Esophagus muscularis mucosa (tissue), 4 donors: ENCODE measurements at regions not wholly inside any gene's neighbourhood (a gene's known extent, or its start where the extent isn't known, plus 50 kb on each side); places are given as distances from the start of the nearest gene placed in this dataset.

Experiments used
- DNase-seq: peaks from one replicate; pipeline ENCODE4 v3.0.0-alpha.2; 2017; ENCODE audit errors: extremely low spot score
- H3K27ac ChIP-seq, 4 donors: fragments of 200-600 bp; sonication (generic); replicated peaks in 1 of 4; 1 replicate in 3 of 4; 2 replicates in 1 of 4; pipeline ENCODE4 v1.5.1; 2016 to 2019; ENCODE audit warnings: mild to moderate bottlenecking in 1 of 4
- H3K27me3 ChIP-seq, 4 donors: fragments of 200-600 bp; sonication (generic); one replicate each; pipeline versions ENCODE4 v1.5.1 to v1.6.0; 2016 to 2019
- H3K36me3 ChIP-seq, 4 donors: fragments of 200-600 bp; sonication (generic); one replicate each; pipeline ENCODE4 v1.5.1; 2016 to 2019
- H3K4me1 ChIP-seq, 4 donors: fragments of 200-600 bp; sonication (generic); one replicate each; pipeline ENCODE4 v1.5.1; 2016 to 2019
- H3K4me3 ChIP-seq, 4 donors: fragments of 200-600 bp; sonication (generic); 1 replicate in 2 of 4; 2 replicates in 2 of 4; pipeline ENCODE4 v1.5.1; 2016 to 2019; ENCODE audit warnings: mild to moderate bottlenecking in 4 of 4, moderate library complexity in 1 of 4
- H3K9me3 ChIP-seq, 4 donors: fragments of 200-600 bp; sonication (generic); 1 replicate in 3 of 4; 2 replicates in 1 of 4; pipeline ENCODE4 v1.5.1; 2016 to 2019
- CTCF ChIP-seq, 3 experiments: fragments of 200-600 bp in 2 of 3; fragments of 450-650 bp in 1 of 3; sonication (generic) in 2 of 3; IDR thresholded peaks; one replicate each; pipeline ENCODE4 v1.5.1; 2017 to 2019; ENCODE audit warnings: antibody characterized with exemption in 3 of 3, mild to moderate bottlenecking in 2 of 3, moderate library complexity in 1 of 3
- EP300 ChIP-seq: sonication (generic); formaldehyde crosslinking; IDR thresholded peaks from one replicate; pipeline ENCODE4 v1.6.1; 2017; ENCODE audit warnings: antibody characterized with exemption
- POLR2A ChIP-seq: fragments of 450-650 bp; IDR thresholded peaks from one replicate; pipeline ENCODE4 v1.6.1; 2017; ENCODE audit warnings: antibody characterized with exemption, moderate library complexity, mild to moderate bottlenecking, low read depth
- POLR2AphosphoS5 ChIP-seq, 2 donors: sonication (generic); formaldehyde crosslinking; IDR thresholded peaks; one replicate each; pipeline ENCODE4 v1.6.1; 2017; ENCODE audit warnings: antibody characterized with exemption in 2 of 2
- WGBS: methylation state at CpG from one replicate; pipeline ENCODE4 v1.1.5; 2018; 5-methylcytosine and 5-hydroxymethylcytosine counted together
- intact Hi-C: fragments of 100-400 bp; cut with DNase I; formaldehyde crosslinking; loops from one replicate; pipeline ENCODE4 v1.15.1; 2023

GRCh38 chr17:34820248-34820801 is 140.9 kb downstream of the CCT6B start:
- Histone ChIP-seq H3K9me3 (no peaks in the 10 kb centered on the region), H3K27me3 (peaks cover 0 to 9% (median 0%) of the 10 kb centered on the region in 4 donors), H3K4me1 (no peaks in the 10 kb centered on the region), H3K27ac (no peak overlapping the region), H3K4me3 (no peak overlapping the region), H3K36me3 (no peaks in the 10 kb centered on the region)
- DNase-seq: no peak
- 44% methylated on average over 8 of the region's 8 CpGs for WGBS
- intact Hi-C loops: no loop called here
- no peak for TF ChIP-seq EP300
- no peak for TF ChIP-seq POLR2AphosphoS5 (IDR thresholded peaks at IDR 0.05)
- TF ChIP-seq CTCF (IDR thresholded peaks at IDR 0.05): no peak
- no peak for TF ChIP-seq POLR2A

- intact Hi-C loops: no loop called here
- DNase-seq: no peak
- Histone ChIP-seq H3K4me1 (no peaks in the 10 kb centered on the region), H3K36me3 (no peaks in the 10 kb centered on the region), H3K4me3 (no peak overlapping the region), H3K9me3 (no peaks in the 10 kb centered on the region), H3K27me3 (no peaks in the 10 kb centered on the region), H3K27ac (no peak overlapping the region)
- WGBS: 80% methylated on average over 8 of the region's 8 CpGs
- TF ChIP-seq CTCF (IDR thresholded peaks at IDR 0.05) (no peak), EP300 (no peak), POLR2AphosphoS5 (IDR thresholded peaks at IDR 0.05) (no peak), POLR2A (no peak)
Observed at GRCh38 chr17:34817252-34818035, 143.8 kb downstream of the CCT6B start.

- Histone ChIP-seq H3K4me3 (no peak overlapping the region), H3K27ac (no peak overlapping the region), H3K27me3 (no peaks in the 10 kb centered on the region), H3K36me3 (no peaks in the 10 kb centered on the region), H3K9me3 (no peaks in the 10 kb centered on the region), H3K4me1 (no peaks in the 10 kb centered on the region)
- no peak for DNase-seq
- WGBS: 69% methylated on average over 5 of the region's 5 CpGs
- TF ChIP-seq CTCF (IDR thresholded peaks at IDR 0.05) (no peak), POLR2AphosphoS5 (IDR thresholded peaks at IDR 0.05) (no peak), EP300 (no peak), POLR2A (no peak)
- intact Hi-C loops: no loop called here
Observed at GRCh38 chr17:34816848-34817247, 144.4 kb downstream of the CCT6B start.

GRCh38 chr17:34813290-34813689 is 148.0 kb downstream of the CCT6B start:
- WGBS: 85% methylated on average over 5 of the region's 5 CpGs
- Histone ChIP-seq H3K9me3 (no peaks in the 10 kb centered on the region), H3K27ac (no peak overlapping the region), H3K27me3 (no peaks in the 10 kb centered on the region), H3K4me1 (no peaks in the 10 kb centered on the region), H3K4me3 (no peak overlapping the region), H3K36me3 (no peaks in the 10 kb centered on the region)
- no peak for DNase-seq
- TF ChIP-seq POLR2AphosphoS5 (IDR thresholded peaks at IDR 0.05) (no peak), EP300 (no peak), CTCF (IDR thresholded peaks at IDR 0.05) (no peak), POLR2A (no peak)
- intact Hi-C loops: no loop called here

- 87% methylated on average over 5 of the region's 5 CpGs for WGBS
- Histone ChIP-seq H3K9me3 (no peaks in the 10 kb centered on the region), H3K36me3 (no peaks in the 10 kb centered on the region), H3K4me3 (no peak overlapping the region), H3K27me3 (no peaks in the 10 kb centered on the region), H3K4me1 (no peaks in the 10 kb centered on the region), H3K27ac (no peak overlapping the region)
- no peak for TF ChIP-seq EP300
- TF ChIP-seq POLR2AphosphoS5 (IDR thresholded peaks at IDR 0.05): no peak
- no peak for TF ChIP-seq CTCF (IDR thresholded peaks at IDR 0.05)
- TF ChIP-seq POLR2A: no peak
- no peak for DNase-seq
- intact Hi-C loops: no loop called here
Observed at GRCh38 chr17:34811561-34811960, 149.7 kb downstream of the CCT6B start.
